Stimulated activated naive CD8-positive, alpha-beta T cell treated with anti-CD3 and anti-CD28 coated beads, Interleukin-15, Interleukin-2, amounts not matched to agents 100 ng/mL and 50 ng/mL, for 24 hours (primary cell): ENCODE measurements at regions not wholly inside any gene's neighbourhood (a gene's known extent, or its start where the extent isn't known, plus 50 kb on each side); places are given as distances from the start of the nearest gene placed in this dataset.
"Not testable (repeated sequence)": the region's sequence is repeated elsewhere in the genome, so short reads cannot be mapped to it uniquely, and the experiment has no call there.

ENCODE experiments used
- H3K27ac Mint-ChIP-seq: one replicate; pipeline ENCODE4 v1.8.0; 2021; ENCODE audit warnings: mild to moderate bottlenecking, mixed read lengths
- H3K27me3 Mint-ChIP-seq: one replicate; pipeline ENCODE4 v1.8.0; 2021; ENCODE audit warnings: mixed read lengths
- H3K36me3 Mint-ChIP-seq: one replicate; pipeline ENCODE4 v1.8.0; 2021; ENCODE audit warnings: low read depth, mixed read lengths
- H3K4me1 Mint-ChIP-seq: one replicate; pipeline ENCODE4 v1.8.0; 2021; ENCODE audit warnings: low read depth, mixed read lengths
- H3K4me3 Mint-ChIP-seq: one replicate; pipeline ENCODE4 v1.8.0; 2021; ENCODE audit warnings: mild to moderate bottlenecking, mixed read lengths
- H3K9me3 Mint-ChIP-seq: one replicate; pipeline ENCODE4 v1.8.0; 2021; ENCODE audit warnings: mixed read lengths

DNA sequence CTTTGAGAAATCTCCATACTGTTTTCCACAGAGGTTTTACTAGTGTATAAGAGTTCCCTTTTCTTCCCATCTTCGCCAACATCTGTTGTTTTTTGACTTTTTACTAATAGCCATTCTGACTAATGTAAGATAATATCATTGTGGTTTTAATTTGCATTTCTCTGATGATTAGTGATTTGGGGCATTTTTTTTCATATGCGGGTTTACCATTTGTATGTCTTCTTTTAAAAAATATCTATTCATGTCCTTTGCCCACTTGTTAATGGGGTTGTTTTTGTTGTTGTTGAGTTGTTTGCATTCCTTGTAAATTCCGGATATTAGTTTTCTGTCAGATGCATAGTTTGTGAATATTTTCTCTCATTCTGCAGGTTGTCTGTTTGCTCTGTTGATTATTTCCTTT lies 167.1 kb downstream of the PRL start:
- Mint-ChIP-seq H3K4me3 (no peak overlapping the region), H3K27me3 (no peaks in the 10 kb centered on the region), H3K9me3 (peaks cover 18% of the 10 kb centered on the region), H3K36me3 (no peaks in the 10 kb centered on the region), H3K4me1 (no peaks in the 10 kb centered on the region), H3K27ac (no peak overlapping the region)

DNA sequence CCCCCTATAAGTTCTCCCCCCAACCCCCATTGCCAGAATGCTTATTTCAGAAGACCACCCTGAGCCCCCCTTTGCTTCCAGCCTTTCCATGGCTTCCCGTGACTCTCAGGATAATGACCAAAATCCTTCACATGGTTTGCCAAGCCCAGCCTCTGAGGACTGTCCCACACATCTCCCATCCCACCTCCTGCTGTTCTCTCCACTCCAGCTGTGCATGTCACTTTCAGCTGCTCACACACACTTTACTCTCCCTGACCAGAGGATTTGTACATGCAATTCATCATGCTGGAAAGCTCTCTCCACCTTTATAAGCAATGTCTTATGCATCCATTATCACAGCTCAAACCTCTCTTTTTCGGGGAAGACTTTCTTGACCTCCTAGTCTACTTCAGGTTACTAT lies 164.2 kb downstream of the PRL start:
- no peaks in the 10 kb centered on the region for H3K36me3 Mint-ChIP-seq
- H3K27me3 Mint-ChIP-seq: no peaks in the 10 kb centered on the region
- H3K4me3 Mint-ChIP-seq: no peak overlapping the region
- H3K4me1 Mint-ChIP-seq: no peaks in the 10 kb centered on the region
- H3K27ac Mint-ChIP-seq: no peak overlapping the region
- peaks cover 10% of the 10 kb centered on the region for H3K9me3 Mint-ChIP-seq

DNA sequence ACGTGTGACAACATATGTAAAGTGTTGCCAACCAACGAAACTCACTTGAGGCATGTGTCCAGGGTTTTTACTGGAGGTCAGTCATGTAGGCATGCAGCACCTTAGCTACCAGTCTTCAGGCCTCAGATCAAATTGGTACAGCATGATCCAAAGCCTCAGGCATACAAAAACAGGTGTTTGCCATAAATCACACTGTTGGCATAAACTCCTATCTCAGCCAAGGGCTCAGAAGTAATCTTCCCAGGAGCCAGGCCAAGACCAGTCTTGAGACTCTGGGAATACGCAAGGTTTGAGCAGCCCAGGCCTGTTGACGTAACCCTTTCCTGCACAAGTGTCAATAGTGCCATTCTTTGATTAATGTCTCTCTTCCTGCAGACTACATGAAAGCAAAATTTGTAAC lies 163.5 kb downstream of the PRL start:
- H3K36me3 Mint-ChIP-seq: no peaks in the 10 kb centered on the region
- H3K4me1 Mint-ChIP-seq: no peaks in the 10 kb centered on the region
- no peaks in the 10 kb centered on the region for H3K27me3 Mint-ChIP-seq
- H3K4me3 Mint-ChIP-seq: no peak overlapping the region
- no peak overlapping the region for H3K27ac Mint-ChIP-seq
- peaks cover 10% of the 10 kb centered on the region for H3K9me3 Mint-ChIP-seq

DNA sequence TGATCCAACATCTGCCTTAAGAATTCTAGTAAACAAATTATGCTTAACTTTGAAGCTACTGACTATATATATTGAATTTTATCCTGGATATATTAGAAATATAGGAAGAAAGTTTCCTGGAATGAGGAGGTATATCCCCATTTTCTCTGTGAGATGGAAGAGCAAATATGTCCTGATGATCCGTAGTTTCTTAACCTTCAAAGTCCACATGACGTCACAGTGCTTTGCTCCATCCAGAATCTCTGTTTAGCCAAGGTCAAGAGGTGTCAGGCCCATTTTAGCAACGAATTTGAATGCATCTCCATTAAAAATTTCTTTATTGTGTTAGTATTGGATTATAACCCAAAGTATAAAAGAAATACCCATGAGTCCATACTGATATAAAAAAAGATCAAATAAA lies 162.5 kb downstream of the PRL start:
- H3K9me3 Mint-ChIP-seq: peaks cover 10% of the 10 kb centered on the region
- no peaks in the 10 kb centered on the region for H3K36me3 Mint-ChIP-seq
- H3K27ac Mint-ChIP-seq: no peak overlapping the region
- H3K4me1 Mint-ChIP-seq: no peaks in the 10 kb centered on the region
- H3K27me3 Mint-ChIP-seq: no peaks in the 10 kb centered on the region
- no peak overlapping the region for H3K4me3 Mint-ChIP-seq

DNA sequence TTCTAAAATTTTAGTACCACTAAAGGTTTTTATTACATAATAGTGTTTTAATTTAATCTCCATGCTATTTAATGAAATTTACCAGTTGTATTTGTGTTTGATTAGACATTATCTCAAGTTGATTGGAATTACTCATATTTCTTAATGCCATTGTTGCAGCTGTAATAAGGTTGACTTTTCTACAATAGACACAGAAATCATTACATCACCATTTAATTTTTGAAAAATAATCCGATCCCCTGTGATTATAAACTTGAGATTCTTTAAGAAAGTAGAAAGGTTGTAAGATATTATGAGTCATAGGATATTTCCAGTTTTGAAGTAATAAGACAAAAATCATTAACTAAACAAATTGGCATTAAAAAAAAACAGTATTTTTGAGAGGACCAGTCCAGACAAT lies 161.4 kb downstream of the PRL start:
- H3K4me3 Mint-ChIP-seq: no peak overlapping the region
- H3K27me3 Mint-ChIP-seq: no peaks in the 10 kb centered on the region
- no peaks in the 10 kb centered on the region for H3K4me1 Mint-ChIP-seq
- H3K27ac Mint-ChIP-seq: no peak overlapping the region
- peaks cover 10% of the 10 kb centered on the region for H3K9me3 Mint-ChIP-seq
- H3K36me3 Mint-ChIP-seq: no peaks in the 10 kb centered on the region

DNA sequence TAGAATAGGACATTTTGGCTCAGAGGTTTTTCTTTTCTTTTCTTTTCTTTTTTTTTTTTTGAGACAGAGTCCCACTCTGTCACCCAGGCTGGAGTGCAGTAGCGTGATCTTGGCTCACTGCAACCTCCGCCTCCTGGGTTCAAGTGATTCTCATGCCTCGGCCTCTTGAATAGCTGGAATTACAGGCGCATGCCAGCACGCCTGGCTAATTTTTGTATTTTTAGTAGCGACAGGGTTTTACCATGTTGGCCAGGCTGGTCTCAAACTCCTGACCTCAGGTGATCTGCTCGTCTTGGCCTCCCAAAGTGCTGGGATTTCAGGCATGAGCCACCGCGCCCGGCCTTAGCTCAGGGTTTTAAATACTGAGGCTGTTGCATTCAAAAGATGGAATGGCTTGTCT lies 156.1 kb downstream of the PRL start:
- not testable (repeated sequence) for H3K9me3 Mint-ChIP-seq, H3K27ac Mint-ChIP-seq, H3K36me3 Mint-ChIP-seq, H3K27me3 Mint-ChIP-seq, H3K4me3 Mint-ChIP-seq, H3K4me1 Mint-ChIP-seq

DNA sequence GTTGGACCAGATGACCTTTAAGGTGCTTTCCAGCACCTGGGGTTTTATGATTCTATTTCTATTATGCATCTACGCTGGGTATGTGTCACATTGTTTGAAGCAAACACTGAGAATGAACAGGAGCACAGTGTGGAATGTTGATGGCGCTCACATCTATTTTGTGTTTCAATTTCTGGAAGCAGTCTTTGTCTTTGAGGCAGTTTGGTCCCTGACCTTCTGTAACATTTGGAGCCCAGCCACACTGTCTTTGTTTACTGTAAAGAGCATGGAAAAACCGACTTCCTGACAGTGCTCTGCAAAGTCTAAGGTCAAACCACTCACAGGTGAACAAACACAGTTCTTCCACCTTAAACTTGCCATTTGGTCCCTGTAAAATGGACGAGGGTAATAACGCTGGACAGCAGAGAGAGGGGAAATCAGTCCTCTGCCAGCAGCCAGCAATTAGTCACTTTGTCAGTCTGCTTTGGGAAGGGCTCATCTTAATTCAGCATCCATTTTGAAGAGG lies 155.5 kb downstream of the PRL start:
- Mint-ChIP-seq H3K27me3 (peaks cover 15% of the 10 kb centered on the region), H3K4me3 (no peak overlapping the region), H3K27ac (no peak overlapping the region), H3K36me3 (no peaks in the 10 kb centered on the region), H3K9me3 (no peaks in the 10 kb centered on the region), H3K4me1 (peaks cover 10% of the 10 kb centered on the region)

DNA sequence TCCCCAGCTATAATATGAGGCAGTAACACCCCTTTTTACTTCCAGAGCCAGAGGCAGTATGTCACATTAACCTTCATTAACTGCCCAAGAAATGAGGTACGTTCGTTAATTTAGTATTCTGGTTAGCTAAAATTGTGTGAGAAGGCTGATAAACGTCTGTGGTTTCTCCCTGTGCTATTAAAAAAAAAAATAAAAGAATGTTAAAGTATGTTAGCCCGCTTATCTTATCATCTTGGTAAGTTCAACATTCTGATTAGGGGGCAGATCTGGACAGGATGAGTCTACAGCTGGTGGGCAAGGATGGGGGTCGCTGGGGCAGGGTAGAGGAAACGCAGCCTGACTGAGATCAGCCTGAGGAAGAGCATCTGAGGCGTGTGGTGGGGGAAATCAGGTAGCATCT lies 154.0 kb downstream of the PRL start:
- Mint-ChIP-seq H3K4me3 (no peak overlapping the region), H3K36me3 (no peaks in the 10 kb centered on the region), H3K27ac (no peak overlapping the region), H3K27me3 (peaks cover 26% of the 10 kb centered on the region), H3K9me3 (no peaks in the 10 kb centered on the region), H3K4me1 (peaks cover 22% of the 10 kb centered on the region)

DNA sequence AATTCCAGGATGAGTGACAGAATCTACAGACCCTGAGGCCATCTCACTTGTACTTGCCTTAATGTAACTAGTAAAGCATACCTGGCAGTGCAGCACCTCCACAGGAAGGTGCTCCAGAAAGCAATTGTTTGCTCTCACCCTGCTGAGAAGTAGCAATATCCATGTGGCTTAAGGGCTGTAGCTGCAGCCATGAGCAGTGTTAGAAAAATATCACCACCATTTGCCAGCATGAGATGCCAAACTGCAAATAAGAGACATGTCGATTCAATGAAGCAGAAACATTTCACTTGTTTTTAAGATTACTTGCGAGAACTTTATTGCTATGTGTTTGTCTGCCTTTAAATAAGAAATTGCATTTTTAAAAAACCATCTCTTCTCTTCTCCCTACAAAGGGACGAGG lies 151.5 kb downstream of the PRL start:
- peaks cover 47% of the 10 kb centered on the region for H3K27me3 Mint-ChIP-seq
- H3K4me1 Mint-ChIP-seq: peaks cover 30% of the 10 kb centered on the region
- H3K9me3 Mint-ChIP-seq: no peaks in the 10 kb centered on the region
- H3K4me3 Mint-ChIP-seq: no peak overlapping the region
- H3K27ac Mint-ChIP-seq: no peak overlapping the region
- no peaks in the 10 kb centered on the region for H3K36me3 Mint-ChIP-seq

DNA sequence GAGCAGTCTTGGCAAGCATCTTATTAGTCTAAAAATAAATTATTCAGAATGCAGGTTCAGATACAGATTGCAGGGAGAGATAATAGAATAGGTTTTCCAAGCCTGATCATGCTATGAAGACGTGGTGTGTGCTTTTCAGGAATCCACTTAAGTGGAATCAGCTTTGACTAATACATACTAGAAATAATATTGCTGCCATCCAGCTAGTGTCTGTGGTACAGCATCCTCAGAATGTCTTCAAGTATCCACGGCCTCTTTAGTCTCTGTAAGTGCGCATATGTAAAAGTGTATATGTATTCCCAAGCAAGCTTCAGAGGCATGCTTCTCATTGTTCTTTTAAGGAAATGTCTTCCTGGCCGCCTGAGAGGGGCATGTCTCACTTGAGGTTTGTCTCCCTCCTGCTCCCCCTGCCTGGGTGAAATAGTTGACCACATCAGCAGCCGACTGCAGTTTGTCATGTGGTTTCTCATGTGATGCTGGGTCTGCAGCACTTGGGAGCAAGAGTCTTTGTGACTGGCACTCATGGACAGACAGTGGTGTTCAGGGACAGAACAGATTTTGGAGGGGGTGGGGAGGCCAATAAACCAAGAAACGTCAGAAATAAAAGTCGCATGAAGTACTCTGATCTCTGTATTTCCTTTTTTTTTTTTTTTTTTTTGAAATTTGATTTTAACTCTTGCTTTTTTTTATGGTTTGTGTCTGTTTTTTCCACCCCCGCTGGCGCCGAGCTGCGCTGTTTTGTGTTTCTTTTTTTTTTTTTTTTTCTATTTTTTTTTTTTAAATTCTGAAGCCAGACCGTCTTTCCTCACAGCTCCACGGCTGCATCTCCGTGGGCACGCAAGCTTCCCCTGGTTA lies 150.8 kb downstream of the PRL start:
- Mint-ChIP-seq H3K4me3 (peak overlapping the region; percentile 52), H3K27ac (no peak overlapping the region), H3K27me3 (peaks cover 47% of the 10 kb centered on the region), H3K36me3 (no peaks in the 10 kb centered on the region), H3K9me3 (no peaks in the 10 kb centered on the region), H3K4me1 (peaks cover 29% of the 10 kb centered on the region)

DNA sequence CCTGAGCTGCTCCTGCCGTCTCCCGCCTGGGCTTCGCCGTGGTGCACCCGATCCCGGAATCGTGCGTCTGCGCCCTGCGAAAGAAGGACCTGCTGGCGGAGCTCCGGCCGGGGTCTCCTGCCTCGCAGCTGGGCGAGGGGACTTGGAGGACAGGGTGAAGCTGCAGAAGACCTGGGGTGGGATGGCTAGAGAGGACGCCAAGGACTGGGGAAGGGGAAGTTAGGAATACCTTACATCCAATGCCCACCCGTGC lies 150.2 kb downstream of the PRL start:
- H3K9me3 Mint-ChIP-seq: no peaks in the 10 kb centered on the region
- H3K4me3 Mint-ChIP-seq: peak overlapping the region; percentile 75
- no peaks in the 10 kb centered on the region for H3K36me3 Mint-ChIP-seq
- peaks cover 47% of the 10 kb centered on the region for H3K27me3 Mint-ChIP-seq
- H3K27ac Mint-ChIP-seq: no peak overlapping the region
- H3K4me1 Mint-ChIP-seq: peaks cover 24% of the 10 kb centered on the region

DNA sequence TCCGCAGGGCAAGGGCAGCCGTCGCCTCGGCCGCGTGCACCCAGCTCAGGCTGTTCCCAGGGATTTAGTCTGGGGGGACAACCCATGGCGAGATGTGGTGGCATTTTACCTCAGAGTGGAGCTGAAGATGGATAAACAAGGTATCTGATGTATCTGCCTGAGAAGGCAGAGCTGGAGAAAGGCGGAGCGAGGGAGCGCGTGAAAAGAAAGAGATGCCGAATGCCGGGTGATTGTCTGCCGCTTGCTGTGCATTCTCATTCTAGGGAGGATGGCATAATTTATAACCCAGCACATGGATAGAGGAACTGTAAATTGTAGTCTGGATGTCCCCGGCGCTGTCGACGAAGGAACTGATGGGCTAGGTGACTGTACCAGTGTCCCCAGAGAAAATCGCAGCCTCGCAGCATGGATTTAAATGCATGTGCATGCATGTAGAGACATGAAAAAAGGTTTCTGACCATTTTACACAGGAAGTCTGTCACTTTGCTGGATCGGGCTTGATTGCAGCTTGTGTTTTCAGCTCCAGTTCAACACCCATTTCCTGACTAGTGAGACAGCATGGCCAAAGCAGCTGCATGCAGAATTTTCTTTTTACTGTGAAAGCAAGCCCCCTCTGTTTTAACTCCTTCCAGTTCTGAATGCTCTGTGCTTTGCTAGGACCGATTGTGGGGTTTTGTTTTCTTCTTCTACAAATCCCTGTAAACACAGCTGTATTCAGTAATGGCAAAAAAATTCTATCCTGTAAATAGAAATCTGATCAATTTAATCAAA lies 149.7 kb downstream of the PRL start:
- Mint-ChIP-seq H3K4me1 (peaks cover 24% of the 10 kb centered on the region), H3K36me3 (no peaks in the 10 kb centered on the region), H3K4me3 (peak overlapping the region; percentile 75), H3K27ac (no peak overlapping the region), H3K9me3 (no peaks in the 10 kb centered on the region), H3K27me3 (peaks cover 47% of the 10 kb centered on the region)

DNA sequence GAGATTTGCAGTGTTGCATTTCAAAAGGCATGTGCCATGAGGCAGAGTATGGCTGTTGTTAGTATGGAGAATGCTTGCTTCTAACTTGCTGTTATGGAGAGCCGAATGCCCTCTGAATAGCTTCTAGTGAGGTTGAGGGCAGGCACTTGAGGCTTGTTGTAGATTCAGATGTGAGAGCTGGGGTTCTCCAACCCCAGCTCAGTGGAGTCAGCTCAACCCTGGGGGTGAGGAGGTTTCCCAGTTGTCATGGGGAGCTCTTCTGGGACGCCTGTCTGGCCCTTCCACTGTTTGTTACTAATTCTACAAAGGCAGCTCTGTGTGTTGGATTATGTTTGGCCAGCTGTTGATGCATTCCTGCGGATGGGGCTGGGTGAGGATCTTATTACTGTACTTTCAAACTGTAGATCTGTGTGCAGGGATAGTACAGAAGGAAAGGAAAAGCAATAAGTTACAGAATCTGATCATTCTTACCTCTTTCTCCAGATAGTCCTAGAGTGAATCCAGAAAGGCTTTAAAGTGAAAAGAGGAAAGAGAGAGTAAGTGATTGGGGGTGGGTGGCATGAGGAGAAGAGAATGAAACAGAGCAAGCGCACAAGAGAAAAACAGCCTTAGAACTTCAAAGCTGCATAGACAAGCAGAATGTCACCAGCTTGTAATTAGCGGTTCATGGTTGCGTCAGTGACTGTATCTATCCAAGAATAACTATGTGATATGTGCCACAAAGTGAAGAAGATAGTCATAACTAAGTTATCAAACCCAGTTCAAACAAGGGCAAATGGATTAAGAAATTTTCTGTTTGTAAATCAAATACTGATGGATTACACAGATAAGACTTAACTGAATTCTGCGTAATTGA lies 148.7 kb downstream of the PRL start:
- Mint-ChIP-seq H3K4me3 (peak overlapping the region; percentile 75), H3K36me3 (no peaks in the 10 kb centered on the region), H3K9me3 (no peaks in the 10 kb centered on the region), H3K27me3 (peaks cover 47% of the 10 kb centered on the region), H3K27ac (no peak overlapping the region), H3K4me1 (peaks cover 24% of the 10 kb centered on the region)

DNA sequence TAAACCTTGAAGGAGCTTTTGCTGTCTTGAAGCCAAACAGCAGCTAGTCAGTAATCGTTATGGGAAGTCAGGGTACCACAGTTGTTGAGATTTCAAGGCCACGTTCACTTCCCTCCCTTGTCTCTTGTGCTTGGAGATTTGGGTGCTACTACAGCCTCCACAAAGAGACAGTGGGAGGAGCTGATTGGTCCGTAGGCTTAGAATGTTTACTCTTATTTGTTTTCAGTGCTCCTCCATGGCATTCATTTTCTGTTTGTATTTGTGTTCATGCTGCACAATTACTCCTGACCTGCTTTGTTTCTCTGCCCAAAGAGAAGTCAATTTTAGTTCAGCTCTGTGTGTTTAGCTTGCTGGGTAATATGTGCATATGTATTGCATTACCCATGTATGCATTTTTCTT lies 147.7 kb downstream of the PRL start:
- Mint-ChIP-seq H3K4me1 (peaks cover 29% of the 10 kb centered on the region), H3K4me3 (no peak overlapping the region), H3K36me3 (no peaks in the 10 kb centered on the region), H3K27ac (no peak overlapping the region), H3K27me3 (peaks cover 47% of the 10 kb centered on the region), H3K9me3 (no peaks in the 10 kb centered on the region)
